MV-4-11 (cell line): ENCODE measurements at regions not wholly inside any gene's neighbourhood (a gene's known extent, or its start where the extent isn't known, plus 50 kb on each side); places are given as distances from the start of the nearest gene placed in this dataset.
"Not testable (repeated sequence)": the region's sequence is repeated elsewhere in the genome, so short reads cannot be mapped to it uniquely, and the experiment has no call there.

Experiments used
- DNase-seq: peaks from one replicate; lab custom pipeline; 2025; lab: John Stamatoyannopoulos, UW

DNA sequence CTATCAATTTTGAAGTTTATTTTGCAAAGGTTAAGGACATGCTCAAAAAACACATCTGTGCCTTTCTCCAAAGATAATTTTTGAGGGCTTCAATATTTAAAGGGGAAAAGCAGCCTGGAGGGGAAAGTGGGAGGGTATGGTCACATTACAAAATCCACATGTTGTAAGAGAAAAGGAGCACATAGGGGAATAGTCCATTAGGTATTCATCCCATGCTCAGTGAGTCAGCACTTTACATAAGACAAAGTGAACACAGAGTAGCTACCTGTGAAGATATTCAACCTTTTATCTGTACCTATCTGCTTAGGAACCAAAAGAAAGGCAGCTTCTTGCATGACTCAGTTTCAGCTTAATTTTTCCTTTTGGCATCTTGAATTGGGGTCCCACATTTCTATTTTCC, 932.0 kb downstream of the SLITRK6 start:
- no peak for DNase-seq

- DNase-seq: no peak
These were observed 933.4 kb downstream of the SLITRK6 start for GRCh38 chr13:84865783-84866221.

GRCh38 chr13:84864341-84864740, 934.9 kb downstream of the SLITRK6 start:
- DNase-seq: no peak

GRCh38 chr13:84847107-84847506, 952.1 kb downstream of the SLITRK6 start:
- DNase-seq: no peak

- DNase-seq: no peak
These were observed 953.2 kb downstream of the SLITRK6 start for GRCh38 chr13:84845907-84846619.

DNA sequence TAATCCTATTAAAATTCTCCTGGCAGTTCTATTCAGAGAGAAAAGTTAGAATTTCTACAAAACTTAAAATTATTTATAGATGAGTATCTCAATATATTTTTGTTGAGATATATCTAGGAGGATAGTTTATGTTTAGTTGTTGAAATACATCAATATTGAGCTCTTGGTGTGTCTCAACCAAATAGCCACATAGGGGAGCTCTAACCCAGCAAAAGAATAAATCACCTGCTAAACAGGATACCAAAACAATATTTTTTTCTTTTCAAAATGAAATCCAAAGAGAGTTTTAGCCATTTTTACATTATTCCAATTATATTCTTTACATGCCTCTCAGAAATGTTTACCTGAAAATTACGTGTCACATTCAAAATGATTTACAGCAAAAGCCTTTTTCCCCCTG, 954.7 kb downstream of the SLITRK6 start:
- no peak for DNase-seq

DNA sequence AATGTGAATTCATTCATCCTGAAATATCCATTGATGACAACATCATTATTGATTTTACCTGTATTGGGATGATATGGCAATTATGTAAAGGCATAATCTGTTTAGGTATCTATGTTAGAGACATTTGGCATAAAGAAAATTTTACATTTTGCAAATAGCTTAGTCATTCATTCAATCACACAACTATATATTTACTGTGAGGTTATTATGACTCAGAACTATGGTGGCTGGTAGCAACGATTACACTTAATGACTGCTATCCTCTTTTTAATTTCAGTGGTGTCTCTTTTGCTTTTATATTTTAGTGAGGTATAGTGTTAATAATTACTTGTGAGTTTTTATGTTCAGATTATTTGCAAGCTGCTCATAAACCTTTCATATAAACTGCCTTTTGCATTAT, 955.9 kb downstream of the SLITRK6 start:
- no peak for DNase-seq

GRCh38 chr13:84834201-84834600, 951.9 kb upstream of the SLITRK1 start:
- DNase-seq: no peak

- DNase-seq: no peak
These were observed 949.7 kb upstream of the SLITRK1 start for GRCh38 chr13:84831666-84832657.

DNA sequence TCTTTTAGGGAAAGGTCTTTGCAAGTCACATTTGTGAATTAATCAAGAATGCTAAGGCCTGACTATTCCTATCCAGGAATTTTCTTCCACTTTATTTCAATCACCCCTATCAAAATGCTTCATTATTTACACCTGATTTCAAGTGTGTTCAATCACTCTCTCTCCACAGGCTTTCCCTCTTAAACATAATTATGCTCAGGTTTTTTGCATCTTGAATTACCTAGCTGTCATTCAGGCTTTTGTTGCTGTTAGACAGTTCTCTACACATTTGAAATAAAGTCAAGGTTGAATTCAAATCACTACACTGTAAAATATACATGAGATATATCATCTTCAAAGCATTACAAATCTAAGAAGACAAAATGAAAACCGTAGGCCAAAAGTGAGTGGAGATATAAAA, 941.3 kb upstream of the SLITRK1 start:
- no peak for DNase-seq

DNA sequence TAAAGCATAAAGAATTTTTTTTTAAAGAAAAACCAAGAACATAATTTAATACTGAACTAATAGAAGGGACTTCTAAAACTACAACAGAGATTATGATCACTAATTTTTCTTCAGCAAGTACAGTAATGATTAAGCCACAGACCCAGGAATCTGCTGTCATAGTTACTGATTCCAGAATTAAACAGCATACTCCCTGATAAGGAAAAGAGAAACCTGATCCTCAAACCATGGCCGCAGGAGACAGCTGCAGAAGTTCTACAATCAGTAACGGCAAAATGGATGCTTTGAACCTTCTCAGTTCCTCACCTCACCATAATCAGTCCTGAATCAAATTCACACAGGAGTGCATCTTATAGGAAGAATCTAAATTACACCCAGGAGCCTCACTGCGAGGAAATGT, 939.0 kb upstream of the SLITRK1 start:
- no peak for DNase-seq

- no peak for DNase-seq
These were observed 934.4 kb upstream of the SLITRK1 start for GRCh38 chr13:84816567-84817105.

DNA sequence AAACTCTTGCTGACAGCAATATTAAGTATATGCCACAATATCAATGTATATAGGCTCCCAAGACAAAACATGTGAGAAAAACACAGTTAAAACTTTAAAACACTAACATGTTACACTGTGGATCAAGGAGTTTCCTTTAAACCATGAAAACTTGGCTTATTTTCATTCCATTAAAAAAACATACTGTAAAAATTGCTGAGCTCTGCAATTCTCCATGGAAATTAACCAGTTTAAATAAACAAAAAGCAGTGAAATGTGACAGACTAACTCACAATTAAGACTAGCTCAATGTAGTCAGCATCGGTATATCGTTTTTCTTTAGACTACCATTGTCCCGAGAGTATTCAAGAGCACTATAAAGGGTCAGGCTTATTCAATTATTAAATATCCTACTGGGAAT, 930.5 kb upstream of the SLITRK1 start:
- no peak for DNase-seq

- DNase-seq: no peak
These were observed 929.8 kb upstream of the SLITRK1 start for GRCh38 chr13:84812078-84812477.

GRCh38 chr13:84810781-84811180, 928.5 kb upstream of the SLITRK1 start:
- no peak for DNase-seq

DNA sequence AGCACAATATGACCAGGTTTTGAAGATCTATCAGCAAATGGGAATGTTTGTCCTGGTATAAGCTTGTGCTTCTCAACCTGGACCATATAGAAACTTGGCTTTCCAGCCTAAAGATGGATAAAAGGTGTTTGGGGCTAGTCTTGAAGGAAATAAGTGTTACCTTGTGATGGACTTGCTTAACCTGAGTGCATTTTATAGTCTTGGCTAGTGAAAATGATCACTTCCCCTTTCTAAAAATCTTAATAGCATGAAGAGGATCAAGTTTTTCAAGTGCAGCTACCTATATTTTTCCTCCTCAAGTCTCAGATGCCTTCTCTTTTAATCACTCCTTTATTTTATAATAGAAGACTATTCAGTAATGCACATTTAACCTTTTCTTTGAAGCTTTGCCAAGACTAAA, 919.8 kb upstream of the SLITRK1 start:
- DNase-seq: no peak

GRCh38 chr13:84784443-84785153, 902.3 kb upstream of the SLITRK1 start:
- DNase-seq: no peak

DNA sequence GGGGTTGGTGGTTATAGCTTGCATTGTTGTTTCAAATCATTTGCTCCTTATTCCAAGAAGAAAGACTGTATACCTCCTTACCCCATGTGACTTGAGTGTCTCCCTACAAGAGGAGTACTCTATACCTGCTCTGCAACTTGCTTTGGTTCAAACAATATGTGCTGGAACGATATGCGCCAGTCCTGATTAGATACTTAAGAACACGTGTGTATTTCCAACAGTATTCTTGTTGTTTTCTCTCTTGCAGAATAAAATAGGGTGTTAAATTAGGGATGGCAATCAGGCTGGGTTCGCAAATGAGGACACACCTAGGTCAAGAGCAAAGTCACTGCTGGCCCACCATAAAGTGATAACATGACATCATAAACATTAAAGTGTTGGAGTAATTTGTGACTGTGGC, 895.0 kb upstream of the SLITRK1 start:
- DNase-seq: no peak

- DNase-seq: no peak
These were observed 894.3 kb upstream of the SLITRK1 start for GRCh38 chr13:84776593-84776992.

DNA sequence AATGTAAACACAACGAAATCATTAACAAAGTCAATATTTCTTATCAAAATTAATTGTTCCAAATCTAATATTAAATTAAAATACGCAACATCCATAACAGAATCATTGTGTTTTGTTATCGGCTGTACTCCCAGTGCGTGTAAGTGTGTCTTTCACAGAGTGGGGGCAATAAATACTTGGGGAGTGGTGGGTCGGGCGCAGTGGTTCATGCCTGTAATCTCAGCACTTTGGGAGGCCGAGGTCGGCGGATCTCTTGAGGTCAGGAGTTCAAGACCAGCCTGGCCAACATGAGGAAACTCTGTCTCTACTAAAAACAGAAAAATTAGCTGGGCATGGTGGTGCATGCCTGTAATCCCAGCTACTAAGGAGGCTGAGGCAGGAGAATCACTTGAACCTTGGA, 893.6 kb upstream of the SLITRK1 start:
- DNase-seq: not testable (repeated sequence)

- DNase-seq: no peak
These were observed 891.8 kb upstream of the SLITRK1 start for GRCh38 chr13:84774111-84774510.

GRCh38 chr13:84760956-84761355, 878.7 kb upstream of the SLITRK1 start:
- DNase-seq: no peak
